Activated naive CD4-positive, alpha-beta T cell treated with anti-CD3 and anti-CD28 coated beads, Interleukin-2, amount 50 U/mL, for 72 hours (primary cell): ENCODE measurements at regions not wholly inside any gene's neighbourhood (a gene's known extent, or its start where the extent isn't known, plus 50 kb on each side); places are given as distances from the start of the nearest gene placed in this dataset.

Experiments used
- ATAC-seq, 2 donors: fragments of 150-1000 bp; cut with Tn5 transposase; 2 replicates each; pipeline ENCODE4 v1.10.0; 2021; ENCODE audit warnings: mild to moderate bottlenecking in 2 of 2, moderate library complexity in 2 of 2
- DNase-seq, 2 donors: peaks; one replicate each; pipeline ENCODE4 v3.0.0; 2021 to 2022; ENCODE audit warnings: low spot score in 2 of 2
- H3K27ac Mint-ChIP-seq, 2 donors: one replicate each; pipeline ENCODE4 v1.8.0; 2022; ENCODE audit warnings: mild to moderate bottlenecking in 2 of 2, mixed read lengths in 2 of 2
- H3K36me3 Mint-ChIP-seq, 2 donors: one replicate each; pipeline ENCODE4 v1.8.0; 2022; ENCODE audit warnings: mixed read lengths in 2 of 2
- H3K9me3 Mint-ChIP-seq, 2 donors: one replicate each; pipeline ENCODE4 v1.8.0; 2022; ENCODE audit warnings: mixed read lengths in 2 of 2

DNA sequence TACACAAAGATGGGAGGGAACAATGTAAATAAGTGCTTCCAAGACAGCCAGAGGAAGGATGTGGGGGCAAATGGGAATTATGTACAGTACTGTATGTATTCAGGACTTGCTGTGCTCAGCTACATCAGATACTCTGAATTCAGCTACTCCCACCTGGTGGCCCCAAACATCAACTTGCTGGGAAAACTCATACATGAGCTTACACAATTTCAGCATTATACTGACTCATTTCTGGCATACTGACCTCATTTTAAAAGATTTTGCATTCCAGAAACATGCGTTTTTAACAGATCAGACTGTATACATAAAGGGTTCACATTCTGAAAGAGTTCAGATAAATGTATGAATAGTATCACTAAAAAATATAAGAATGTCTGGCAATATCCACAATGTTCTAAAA is 59.7 kb downstream of the GPX5 start:
- H3K36me3 Mint-ChIP-seq = peaks cover 6 to 35% of the 10 kb centered on the region in 2 donors
- no peak overlapping the region for H3K27ac Mint-ChIP-seq
- H3K9me3 Mint-ChIP-seq = no peaks in the 10 kb centered on the region
- DNase-seq = no peak
- no peak for ATAC-seq

DNA sequence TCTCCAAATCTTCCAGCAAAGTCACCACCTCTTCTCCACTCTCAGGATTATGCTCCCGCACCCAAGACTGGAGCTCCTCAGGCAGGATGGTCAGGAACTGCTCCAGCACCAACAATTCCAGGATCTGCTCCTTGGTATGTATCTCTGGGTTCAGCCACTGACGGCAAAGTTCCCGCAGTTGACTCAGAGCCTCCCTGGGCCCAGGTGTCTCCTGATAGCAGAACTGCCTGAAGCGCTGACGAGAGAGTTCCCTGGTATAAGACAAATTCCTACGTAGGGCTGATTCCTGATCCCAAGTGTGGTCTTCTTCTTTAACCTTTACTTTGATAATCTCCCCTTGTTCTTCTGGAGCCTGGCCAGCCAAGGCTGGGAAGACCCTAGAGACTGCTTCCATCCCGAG is 60.6 kb downstream of the GPX5 start:
- H3K36me3 Mint-ChIP-seq = peaks cover 6 to 35% of the 10 kb centered on the region in 2 donors
- H3K9me3 Mint-ChIP-seq = no peaks in the 10 kb centered on the region
- H3K27ac Mint-ChIP-seq = peak overlapping the region in 1 of 2 donors; percentile 50
- ATAC-seq (no peak), DNase-seq (no peak)

DNA sequence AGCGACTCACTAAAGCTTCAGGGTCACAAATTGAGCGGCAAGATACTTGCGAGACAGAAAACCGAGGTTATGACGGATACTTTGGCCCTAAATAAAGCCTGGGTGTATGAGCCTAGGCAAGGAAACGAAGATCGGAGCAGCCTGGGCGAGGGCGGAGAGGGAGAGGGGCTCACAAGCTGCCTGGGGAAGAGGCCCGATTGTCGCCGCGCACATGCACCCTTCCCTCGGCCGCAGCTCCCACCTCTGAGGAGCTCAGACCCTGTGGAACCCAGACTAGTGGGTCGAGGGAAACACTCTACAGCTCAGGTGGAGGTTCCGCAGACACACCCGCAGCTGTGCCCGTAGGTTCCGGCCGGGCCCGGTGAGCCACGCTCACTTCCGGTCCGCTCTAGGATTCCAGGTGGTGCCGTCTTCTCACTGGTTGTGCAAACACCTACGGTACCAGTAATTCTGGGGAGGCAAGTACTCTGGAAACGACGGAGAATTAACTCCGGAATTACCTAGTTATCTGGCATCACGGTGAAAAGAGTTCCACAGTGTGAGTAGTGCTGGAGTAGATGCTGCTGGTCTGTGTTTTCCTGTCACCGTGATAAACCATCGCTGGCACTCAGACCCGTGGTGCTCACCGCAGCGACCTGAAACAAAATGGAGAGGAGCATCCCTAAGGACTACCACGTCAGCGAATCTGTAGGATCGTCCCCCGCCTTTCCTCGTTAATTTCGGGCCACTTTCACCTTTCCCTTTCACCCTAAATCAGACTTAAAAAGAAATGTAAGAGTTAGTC is 61.5 kb downstream of the GPX5 start:
- Mint-ChIP-seq H3K9me3 (no peaks in the 10 kb centered on the region), H3K36me3 (peaks cover 6 to 35% of the 10 kb centered on the region in 2 donors), H3K27ac (peak overlapping the region; percentile 26 to 50)
- DNase-seq (peak in 1 of 2 donors; percentile 71), ATAC-seq (peak; percentile 73 to 84)

DNA sequence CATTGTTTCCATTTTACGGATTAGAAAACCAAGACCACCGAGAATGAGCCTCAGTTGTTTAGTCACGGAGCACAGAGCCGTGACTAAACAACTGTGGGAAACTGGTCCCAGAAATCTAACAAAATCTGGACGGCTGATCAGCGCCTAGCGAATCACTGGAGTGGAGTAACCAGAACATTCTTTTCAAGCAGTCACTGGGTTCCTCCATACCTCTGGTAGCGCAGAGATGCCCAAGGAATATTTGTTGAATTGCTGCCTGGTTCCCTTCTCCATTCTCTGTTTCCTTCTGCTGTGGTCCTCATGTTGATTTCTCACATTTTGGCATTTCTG is 62.0 kb downstream of the GPX5 start:
- Mint-ChIP-seq H3K9me3 (no peaks in the 10 kb centered on the region), H3K27ac (peak overlapping the region in 1 of 2 donors; percentile 50), H3K36me3 (peaks cover 6 to 35% of the 10 kb centered on the region in 2 donors)
- ATAC-seq (peak in 1 of 2 donors; percentile 25), DNase-seq (no peak)

DNA sequence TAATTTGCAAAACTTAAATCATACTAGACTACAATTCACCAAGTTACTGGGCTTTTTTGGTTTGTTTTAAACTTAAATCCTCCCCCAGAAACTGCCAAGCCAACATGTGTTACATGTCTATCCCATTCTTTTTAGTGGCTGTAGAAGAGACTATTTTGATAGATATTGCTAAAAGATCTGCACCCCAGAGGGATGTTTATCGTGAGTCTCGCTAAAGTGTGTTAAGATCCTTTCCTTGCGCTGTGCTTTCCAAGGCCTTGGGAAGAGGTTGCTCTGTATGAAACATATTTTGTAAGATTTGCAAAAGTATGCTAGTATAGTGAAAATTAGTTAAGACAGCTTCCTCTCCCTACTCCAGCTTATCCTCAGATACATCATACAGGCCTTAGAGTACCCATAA is 63.0 kb downstream of the GPX5 start:
- no peaks in the 10 kb centered on the region for H3K9me3 Mint-ChIP-seq
- ATAC-seq (no peak), DNase-seq (no peak)
- peak overlapping the region in 1 of 2 donors; percentile 81 for H3K27ac Mint-ChIP-seq
- peaks cover 6 to 35% of the 10 kb centered on the region in 2 donors for H3K36me3 Mint-ChIP-seq

DNA sequence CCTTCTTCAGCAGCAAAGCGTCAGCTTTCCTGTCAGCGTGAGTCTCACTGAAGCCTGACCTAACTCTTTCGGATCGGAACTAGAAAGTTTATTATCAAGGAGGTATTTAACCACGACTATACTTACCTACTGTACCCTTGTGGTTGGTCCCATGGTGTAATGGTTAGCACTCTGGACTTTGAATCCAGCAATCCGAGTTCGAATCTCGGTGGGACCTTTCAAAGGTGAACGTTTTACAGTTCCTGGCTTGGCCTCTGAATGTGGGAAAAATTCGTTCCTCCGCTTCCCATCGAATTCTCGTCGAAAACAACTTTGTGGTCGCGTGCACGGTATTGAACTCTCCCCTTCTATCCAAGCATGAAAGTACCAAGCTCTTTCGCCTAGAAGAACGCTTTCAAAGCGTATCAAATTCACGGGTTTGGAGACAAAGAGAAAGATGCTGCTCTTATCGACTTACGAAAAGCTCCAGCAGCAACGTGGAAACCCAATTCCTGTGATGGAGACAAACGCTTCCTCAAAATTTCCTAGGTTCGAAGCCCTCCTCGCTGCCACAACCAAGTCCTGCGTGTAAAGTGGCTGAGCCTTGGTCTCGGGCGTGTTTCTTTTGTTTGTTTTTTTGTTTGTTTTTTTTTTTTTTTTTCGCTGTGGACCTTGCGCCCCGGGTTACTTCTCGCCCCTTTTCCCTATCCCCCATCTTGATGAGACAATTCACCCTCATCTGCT is 63.7 kb downstream of the GPX5 start:
- ATAC-seq (peak; percentile 62 to 72), DNase-seq (peak in 1 of 2 donors; percentile 65)
- Mint-ChIP-seq H3K36me3 (peaks cover 6 to 35% of the 10 kb centered on the region in 2 donors), H3K9me3 (no peaks in the 10 kb centered on the region), H3K27ac (peak overlapping the region in 1 of 2 donors; percentile 81)

DNA sequence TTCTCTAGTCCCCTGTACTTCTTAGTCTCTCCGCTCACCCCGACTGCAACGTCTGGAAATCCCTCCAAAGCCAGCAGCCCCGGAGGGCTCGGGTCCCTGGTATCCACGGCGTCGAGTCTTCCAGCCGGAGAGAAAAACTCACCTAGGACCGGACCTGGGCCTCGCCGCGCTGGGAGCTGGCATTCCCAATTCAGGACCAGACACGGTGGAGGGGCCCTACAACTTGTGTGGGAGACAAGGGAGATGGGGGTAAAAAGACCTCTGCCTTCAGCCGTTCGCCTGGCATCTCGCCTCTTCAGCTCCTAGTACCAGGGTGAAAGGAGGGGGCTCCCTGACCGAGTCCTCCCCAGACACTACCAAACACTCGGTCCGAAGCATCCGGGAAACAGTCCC is 64.3 kb downstream of the GPX5 start:
- Mint-ChIP-seq H3K27ac (no peak overlapping the region), H3K9me3 (no peaks in the 10 kb centered on the region), H3K36me3 (peaks cover 6 to 35% of the 10 kb centered on the region in 2 donors)
- ATAC-seq (no peak), DNase-seq (no peak)

DNA sequence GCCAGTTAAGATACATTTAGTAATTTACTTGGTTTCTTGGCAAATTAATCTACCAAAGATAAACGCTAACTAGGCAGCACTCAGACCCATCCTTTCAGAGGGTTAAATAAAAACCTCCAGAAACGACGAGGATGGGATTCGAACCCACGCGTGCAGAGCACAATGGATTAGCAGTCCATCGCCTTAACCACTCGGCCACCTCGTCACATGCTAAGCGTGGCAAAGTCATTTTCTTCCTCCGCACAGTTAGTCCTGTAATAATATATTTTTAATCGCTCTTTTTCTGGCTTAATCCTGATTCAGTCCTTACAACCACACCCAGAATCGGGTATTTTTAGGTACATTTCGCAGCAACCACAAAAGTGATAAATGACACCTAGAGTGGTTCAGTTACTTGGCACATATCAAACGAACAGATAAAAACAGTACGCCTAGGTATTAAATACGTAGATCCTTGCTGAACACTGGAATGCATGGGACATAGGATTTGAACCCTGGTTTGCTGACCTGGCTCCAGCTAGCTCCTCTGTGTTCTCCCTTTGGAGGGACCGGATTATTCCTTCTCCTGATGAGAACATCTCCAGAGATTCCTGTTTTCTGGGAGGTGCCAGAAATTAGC is 71.6 kb downstream of the GPX5 start:
- H3K36me3 Mint-ChIP-seq = peaks cover 8 to 10% of the 10 kb centered on the region in 2 donors
- peaks cover 0 to 4% of the 10 kb centered on the region in 2 donors for H3K9me3 Mint-ChIP-seq
- DNase-seq (peak in 1 of 2 donors; percentile 30), ATAC-seq (peak; percentile 61 to 70)
- H3K27ac Mint-ChIP-seq = peak overlapping the region in 1 of 2 donors; percentile 76

DNA sequence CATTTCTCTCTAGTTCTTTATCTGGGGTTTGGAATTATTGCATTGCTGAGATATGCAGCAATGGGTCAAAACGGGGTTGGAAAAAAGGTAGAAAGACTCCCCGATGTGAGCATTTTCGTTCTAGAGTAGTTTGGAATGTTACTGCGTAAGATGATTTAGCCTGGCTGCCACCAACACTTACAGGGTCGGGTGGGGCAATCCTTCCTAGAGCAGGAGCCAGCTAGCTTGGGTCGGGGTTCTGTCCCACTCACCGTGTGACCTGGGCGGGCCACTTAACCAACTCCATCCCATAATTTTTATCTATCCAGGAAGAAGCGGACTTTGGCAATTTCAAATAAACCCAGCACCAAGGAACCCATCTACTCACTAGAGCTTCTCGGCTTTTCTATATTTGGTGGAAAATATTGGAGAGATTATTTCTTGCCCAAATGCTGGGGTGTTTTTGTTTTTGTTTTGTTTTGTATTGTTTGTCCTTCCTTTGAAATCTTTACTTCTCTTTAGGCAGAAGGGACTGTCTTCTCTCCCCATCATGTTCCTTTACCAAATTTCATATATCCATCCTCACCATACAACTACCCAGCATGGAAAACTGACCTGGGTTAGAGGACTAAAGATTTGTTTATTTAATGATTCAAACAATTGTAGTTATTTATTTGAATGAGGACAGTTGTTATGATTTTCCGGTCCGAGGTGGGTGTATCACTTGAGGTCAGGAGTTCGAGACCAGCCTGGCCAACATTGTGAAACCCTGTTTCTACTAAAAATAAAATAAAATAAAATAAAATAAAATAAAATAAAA is 72.4 kb downstream of the GPX5 start:
- H3K9me3 Mint-ChIP-seq = peaks cover 0 to 4% of the 10 kb centered on the region in 2 donors
- H3K27ac Mint-ChIP-seq = no peak overlapping the region
- ATAC-seq = no peak
- DNase-seq = no peak
- peaks cover 8 to 10% of the 10 kb centered on the region in 2 donors for H3K36me3 Mint-ChIP-seq

DNA sequence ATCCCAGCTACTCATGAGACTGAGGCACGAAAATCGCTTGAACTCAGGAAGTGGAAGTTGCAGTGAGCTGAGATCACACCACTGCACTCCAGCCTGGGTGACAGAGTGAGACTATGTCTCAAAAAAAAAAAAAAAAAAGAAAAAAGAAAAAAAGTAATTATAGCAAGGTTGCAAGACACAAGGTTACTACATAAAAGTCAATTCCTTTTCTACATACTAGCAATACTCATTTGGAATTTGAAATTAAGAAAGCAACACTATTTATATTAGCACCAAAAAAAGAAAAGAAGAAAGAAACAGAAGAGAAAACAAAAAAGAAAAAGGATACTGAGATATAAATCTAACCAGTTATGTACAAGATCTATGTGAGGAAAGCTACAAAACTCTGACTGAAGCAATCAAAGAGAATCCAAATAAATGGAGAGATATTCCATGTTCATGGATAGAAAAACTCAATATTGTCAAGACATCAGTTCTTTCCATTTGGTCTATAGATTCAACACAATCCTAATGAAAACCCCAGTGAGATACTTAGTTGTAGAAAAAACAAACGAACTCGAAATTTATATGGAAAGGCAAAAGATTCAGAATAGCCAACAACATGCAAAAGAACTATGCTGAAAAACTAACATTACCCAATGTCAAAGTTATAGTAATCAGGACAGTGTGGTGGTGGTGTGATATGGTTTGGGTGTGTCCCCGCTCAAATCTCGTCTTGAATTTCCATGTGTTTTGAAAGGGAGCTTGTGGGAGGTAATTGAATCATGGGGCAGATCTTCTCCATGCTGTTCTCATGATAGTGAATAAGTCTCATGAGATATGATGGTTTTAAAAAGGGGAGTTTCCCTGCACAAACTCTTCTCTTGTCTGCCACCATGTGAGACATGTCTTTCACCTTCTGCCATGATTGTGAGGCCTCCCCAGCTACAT is 73.3 kb downstream of the GPX5 start:
- Mint-ChIP-seq H3K27ac (no peak overlapping the region), H3K36me3 (peaks cover 8 to 10% of the 10 kb centered on the region in 2 donors), H3K9me3 (peaks cover 0 to 4% of the 10 kb centered on the region in 2 donors)
- ATAC-seq (no peak), DNase-seq (no peak)

DNA sequence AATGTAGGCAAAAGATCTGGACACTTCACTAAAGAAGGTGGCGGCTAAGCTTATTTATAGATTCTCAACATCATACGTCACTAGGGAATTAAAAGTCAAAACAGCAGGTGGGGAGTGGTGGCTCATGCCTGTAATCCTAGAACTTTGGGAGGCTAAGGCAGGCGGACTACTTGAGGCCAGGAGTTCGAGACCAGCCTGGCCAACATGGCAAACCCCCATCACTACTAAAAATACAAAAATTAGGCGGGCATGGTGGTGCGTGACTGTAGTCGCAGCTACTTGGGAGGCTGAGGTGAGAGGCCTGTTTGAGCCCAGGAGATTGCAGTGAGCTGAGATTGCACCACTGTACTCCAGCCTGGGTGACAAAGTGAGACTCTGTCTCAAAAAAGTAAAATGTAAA is 74.6 kb downstream of the GPX5 start:
- peaks cover 8 to 10% of the 10 kb centered on the region in 2 donors for H3K36me3 Mint-ChIP-seq
- no peak for ATAC-seq
- DNase-seq = no peak
- peaks cover 0 to 4% of the 10 kb centered on the region in 2 donors for H3K9me3 Mint-ChIP-seq
- H3K27ac Mint-ChIP-seq = no peak overlapping the region

DNA sequence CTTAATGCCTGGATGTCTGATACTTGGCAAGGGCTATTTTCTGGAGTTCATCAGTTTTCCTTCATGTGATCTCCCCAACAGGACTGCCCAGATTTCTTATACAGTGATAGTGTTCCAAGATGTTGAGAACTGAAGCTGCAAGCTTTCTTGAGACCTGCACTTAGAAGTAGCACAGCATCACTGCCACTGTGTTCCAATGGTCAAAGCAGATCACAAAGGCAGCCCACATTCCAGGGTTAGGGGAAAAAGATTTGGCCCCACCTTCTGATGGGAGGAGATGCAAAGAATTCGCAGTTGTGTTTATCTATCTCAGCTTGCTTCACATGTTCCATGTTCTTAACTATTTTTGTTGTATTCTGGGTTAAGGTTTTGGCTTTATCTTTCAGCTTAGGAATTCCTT is 78.2 kb downstream of the GPX5 start:
- Mint-ChIP-seq H3K9me3 (peaks cover 0 to 3% of the 10 kb centered on the region in 2 donors), H3K27ac (no peak overlapping the region), H3K36me3 (no peaks in the 10 kb centered on the region)
- no peak for DNase-seq
- ATAC-seq = no peak

DNA sequence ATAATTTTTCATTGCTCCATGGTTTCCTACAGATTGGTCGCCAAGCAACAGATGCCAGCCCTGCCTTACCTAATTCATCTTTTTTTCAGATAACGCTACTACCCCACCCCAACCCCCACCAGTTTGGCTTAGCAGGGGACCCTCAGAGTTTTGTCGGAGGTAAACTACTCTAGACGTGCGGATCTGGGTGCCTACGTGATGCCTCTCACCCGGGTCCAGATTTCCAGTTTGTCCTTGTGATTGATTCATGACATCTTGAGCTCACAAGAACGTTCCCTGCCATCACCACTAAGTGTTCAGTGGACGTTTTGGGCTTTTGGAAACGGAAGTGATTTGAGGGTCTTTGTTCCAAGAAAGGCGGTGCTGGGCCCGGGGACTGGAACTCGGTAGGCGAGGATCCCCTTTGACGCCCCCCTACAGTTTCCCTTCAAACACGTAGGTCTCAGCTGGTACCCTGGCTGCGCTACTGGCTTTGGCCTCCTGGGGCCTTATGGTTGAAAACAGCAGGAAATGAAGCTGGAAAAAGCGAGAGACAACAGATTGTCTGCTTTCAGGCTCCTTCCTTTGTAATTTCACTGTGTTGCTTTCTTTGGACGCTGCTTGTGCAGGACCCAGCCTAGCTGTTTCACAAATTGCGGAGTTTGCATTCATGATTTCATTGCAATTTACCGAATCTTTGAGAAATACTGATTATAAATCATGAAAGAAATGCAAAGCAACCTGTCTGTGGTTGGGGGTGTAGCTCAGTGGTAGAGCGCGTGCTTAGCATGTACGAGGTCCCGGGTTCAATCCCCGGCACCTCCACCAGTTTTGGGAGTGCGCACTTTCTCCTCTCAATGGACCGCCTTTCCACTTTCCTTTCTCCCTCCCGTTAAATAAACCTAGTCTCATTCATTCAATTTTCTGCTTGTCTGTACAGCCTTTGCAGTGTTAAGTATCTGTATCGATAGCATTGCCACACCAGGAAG is 81.0 kb downstream of the GPX5 start:
- H3K9me3 Mint-ChIP-seq = no peaks in the 10 kb centered on the region
- no peaks in the 10 kb centered on the region for H3K36me3 Mint-ChIP-seq
- DNase-seq (peak in 1 of 2 donors; percentile 61), ATAC-seq (peak; percentile 66 to 91)
- H3K27ac Mint-ChIP-seq = peak overlapping the region in 1 of 2 donors; percentile 92

DNA sequence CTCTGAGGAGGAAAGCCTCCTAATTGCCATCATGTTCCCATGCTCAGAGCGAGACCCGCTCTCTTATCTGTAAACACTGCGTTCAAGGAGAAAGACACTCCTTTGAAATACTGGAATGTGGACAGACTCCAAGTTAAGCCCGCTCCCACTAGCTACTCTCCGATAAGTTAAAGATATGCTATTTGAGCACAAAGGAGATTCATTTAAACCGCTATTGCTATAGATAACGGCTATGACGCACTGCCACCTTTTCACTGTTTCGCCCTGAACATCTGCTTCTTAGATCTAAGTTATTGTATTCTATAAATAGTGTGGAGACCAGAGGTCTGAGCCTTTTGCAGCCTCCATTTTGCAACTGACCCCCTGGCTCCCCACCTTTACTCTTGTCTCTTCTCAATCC is 82.3 kb downstream of the GPX5 start:
- no peak overlapping the region for H3K27ac Mint-ChIP-seq
- no peak for ATAC-seq
- DNase-seq = no peak
- H3K9me3 Mint-ChIP-seq = no peaks in the 10 kb centered on the region
- H3K36me3 Mint-ChIP-seq = no peaks in the 10 kb centered on the region

DNA sequence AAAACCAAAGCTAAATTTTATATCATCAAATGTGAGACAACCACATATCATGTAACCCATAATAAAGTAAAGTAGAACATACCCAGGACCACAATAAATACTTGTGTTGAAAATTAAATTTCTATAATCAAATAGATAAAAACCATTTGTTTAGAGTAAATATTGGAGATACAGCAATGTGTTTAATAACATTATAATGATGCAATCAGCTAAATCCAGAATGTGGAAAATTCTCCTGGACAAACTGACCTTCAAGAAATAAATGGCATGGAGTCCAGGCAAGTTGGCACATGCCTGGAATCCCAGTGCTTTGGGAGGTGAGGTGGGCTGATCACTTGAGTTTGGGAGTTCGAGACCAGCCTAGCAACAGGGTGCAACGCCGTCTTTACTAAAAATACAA is 84.0 kb downstream of the GPX5 start:
- Mint-ChIP-seq H3K36me3 (no peaks in the 10 kb centered on the region), H3K27ac (no peak overlapping the region), H3K9me3 (no peaks in the 10 kb centered on the region)
- no peak for DNase-seq
- ATAC-seq = no peak
